HEK293 (cell line): ENCODE measurements at regions not wholly inside any gene's neighbourhood (a gene's known extent, or its start where the extent isn't known, plus 50 kb on each side); places are given as distances from the start of the nearest gene placed in this dataset.

ENCODE experiments used
- BCL6B ChIP-seq: fragments of 450-650 bp; formaldehyde crosslinking; IDR thresholded peaks from 2 replicates; pipeline ENCODE4 v1.5.1; 2017; ENCODE audit warnings: missing biosample characterization, missing genetic modification characterization
- CTCF ChIP-seq: fragments of 450-650 bp; formaldehyde crosslinking; IDR thresholded peaks from 2 replicates; pipeline ENCODE4 v1.5.1; 2016; ENCODE audit warnings: missing biosample characterization, missing genetic modification characterization
- KLF8 ChIP-seq: fragments of 450-650 bp; formaldehyde crosslinking; IDR thresholded peaks from 2 replicates; pipeline ENCODE4 v1.5.1; 2016; ENCODE audit warnings: missing biosample characterization, missing genetic modification characterization
- SP2 ChIP-seq: fragments of 450-650 bp; formaldehyde crosslinking; IDR thresholded peaks from 2 replicates; pipeline ENCODE4 v1.5.1; 2016; ENCODE audit warnings: missing biosample characterization, missing genetic modification characterization
- YY1 ChIP-seq: fragments of 450-650 bp; formaldehyde crosslinking; IDR thresholded peaks from 2 replicates; pipeline ENCODE4 v1.5.1; 2018; ENCODE audit warnings: missing biosample characterization, missing genetic modification characterization
- ZBTB11 ChIP-seq: fragments of 450-650 bp; formaldehyde crosslinking; conservative IDR thresholded peaks from 2 replicates; pipeline ENCODE4 v1.5.1; 2016; ENCODE audit warnings: low read depth, missing biosample characterization, missing genetic modification characterization
- ZNF175 ChIP-seq: fragments of 450-650 bp; formaldehyde crosslinking; IDR thresholded peaks from 2 replicates; pipeline ENCODE4 v1.5.1; 2016; ENCODE audit warnings: missing biosample characterization, missing genetic modification characterization
- ZNF280D ChIP-seq: fragments of 450-650 bp; formaldehyde crosslinking; IDR thresholded peaks from 2 replicates; pipeline ENCODE4 v1.5.1; 2016; ENCODE audit warnings: missing biosample characterization, missing genetic modification characterization
- ZNF311 ChIP-seq: fragments of 450-650 bp; formaldehyde crosslinking; IDR thresholded peaks from 2 replicates; pipeline ENCODE4 v1.5.1; 2017; ENCODE audit warnings: missing biosample characterization, missing genetic modification characterization, borderline replicate concordance
- ZNF549 ChIP-seq: fragments of 450-650 bp; IDR thresholded peaks from 2 replicates; pipeline ENCODE4 v1.5.1; 2018; ENCODE audit warnings: missing biosample characterization, missing genetic modification characterization, mild to moderate bottlenecking, inconsistent platforms, moderate library complexity
- ZNF610 ChIP-seq: fragments of 450-650 bp; formaldehyde crosslinking; IDR thresholded peaks from 2 replicates; pipeline ENCODE4 v1.5.1; 2016; ENCODE audit warnings: missing biosample characterization, missing genetic modification characterization, borderline replicate concordance
- ZSCAN18 ChIP-seq: fragments of 450-650 bp; formaldehyde crosslinking; IDR thresholded peaks from 2 replicates; pipeline ENCODE4 v1.5.1; 2016; ENCODE audit warnings: missing biosample characterization, missing genetic modification characterization
- ZSCAN4 ChIP-seq: fragments of 450-650 bp; formaldehyde crosslinking; IDR thresholded peaks from 2 replicates; pipeline ENCODE4 v1.5.1; 2017; ENCODE audit warnings: missing biosample characterization, missing genetic modification characterization

GRCh38 chr2:172366596-172367150, 60.7 kb upstream of the ITGA6 start:
- no peak for TF ChIP-seq CTCF (tag by site-specific recombination)
- TF ChIP-seq KLF8 (tag by site-specific recombination): no peak
- no peak for TF ChIP-seq ZSCAN18 (tag by site-specific recombination)
- no peak for TF ChIP-seq ZSCAN4 (tag by site-specific recombination)
- TF ChIP-seq ZBTB11 (tag by site-specific recombination): no peak
- no peak for TF ChIP-seq YY1 (tag by site-specific recombination)
- TF ChIP-seq SP2 (tag by site-specific recombination): no peak
- TF ChIP-seq ZNF549 (tag by site-specific recombination): no peak
- TF ChIP-seq ZNF175 (tag by site-specific recombination): no peak
- TF ChIP-seq ZNF280D: no peak
- TF ChIP-seq BCL6B (tag by site-specific recombination): no peak
- TF ChIP-seq ZNF610 (tag by site-specific recombination): no peak
- TF ChIP-seq ZNF311 (tag by site-specific recombination): no peak
